Kidney epithelial cell (primary cell): ENCODE measurements at regions not wholly inside any gene's neighbourhood (a gene's known extent, or its start where the extent isn't known, plus 50 kb on each side); places are given as distances from the start of the nearest gene placed in this dataset.

Source experiments
- DNase-seq: peaks from one replicate; pipeline ENCODE4 v3.0.0-alpha.2; 2010; ENCODE audit warnings: low read depth
- H3K27me3 ChIP-seq: 2 replicates; pipeline ENCODE4 v1.6.0; 2011; ENCODE audit warnings: low read length; ENCODE audit not compliant: control insufficient read depth, insufficient read depth
- H3K36me3 ChIP-seq: 2 replicates; pipeline ENCODE4 v1.5.1; 2011; ENCODE audit warnings: low read length; ENCODE audit not compliant: control insufficient read depth, insufficient read depth
- H3K4me3 ChIP-seq: 2 replicates; pipeline ENCODE4 v1.5.1; 2011; ENCODE audit warnings: low read depth, mild to moderate bottlenecking, control low read depth, low read length
- TF ChIP-seq, protein P1 (sequence below): IDR thresholded peaks from 2 replicates; pipeline ENCODE4 v1.5.1; 2011; ENCODE audit warnings: mild to moderate bottlenecking, moderate library complexity, low read length, control low read depth, inconsistent platforms; ENCODE audit not compliant: insufficient read depth, poor library complexity, severe bottlenecking

DNA sequence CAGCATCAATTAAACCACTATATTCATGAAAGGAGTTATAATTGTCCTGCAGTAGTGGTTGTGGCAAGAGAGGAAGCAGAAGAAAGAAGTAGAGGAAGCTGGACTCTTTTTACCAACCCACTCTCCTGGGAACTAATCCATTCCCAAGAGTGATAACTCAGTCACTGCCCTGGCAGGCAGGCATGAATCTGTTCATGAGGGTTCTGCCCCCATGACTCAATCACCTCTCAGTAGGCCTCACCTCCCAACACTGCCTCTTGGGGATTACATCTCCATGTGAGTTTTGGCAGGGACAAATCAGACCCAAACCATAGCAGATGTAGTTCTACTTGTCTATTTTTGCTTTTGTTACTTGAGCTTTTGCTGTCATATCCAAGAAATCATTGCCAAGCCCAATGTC is 232.7 kb upstream of the MAP2 start:
- TF ChIP-seq, protein P1, sequence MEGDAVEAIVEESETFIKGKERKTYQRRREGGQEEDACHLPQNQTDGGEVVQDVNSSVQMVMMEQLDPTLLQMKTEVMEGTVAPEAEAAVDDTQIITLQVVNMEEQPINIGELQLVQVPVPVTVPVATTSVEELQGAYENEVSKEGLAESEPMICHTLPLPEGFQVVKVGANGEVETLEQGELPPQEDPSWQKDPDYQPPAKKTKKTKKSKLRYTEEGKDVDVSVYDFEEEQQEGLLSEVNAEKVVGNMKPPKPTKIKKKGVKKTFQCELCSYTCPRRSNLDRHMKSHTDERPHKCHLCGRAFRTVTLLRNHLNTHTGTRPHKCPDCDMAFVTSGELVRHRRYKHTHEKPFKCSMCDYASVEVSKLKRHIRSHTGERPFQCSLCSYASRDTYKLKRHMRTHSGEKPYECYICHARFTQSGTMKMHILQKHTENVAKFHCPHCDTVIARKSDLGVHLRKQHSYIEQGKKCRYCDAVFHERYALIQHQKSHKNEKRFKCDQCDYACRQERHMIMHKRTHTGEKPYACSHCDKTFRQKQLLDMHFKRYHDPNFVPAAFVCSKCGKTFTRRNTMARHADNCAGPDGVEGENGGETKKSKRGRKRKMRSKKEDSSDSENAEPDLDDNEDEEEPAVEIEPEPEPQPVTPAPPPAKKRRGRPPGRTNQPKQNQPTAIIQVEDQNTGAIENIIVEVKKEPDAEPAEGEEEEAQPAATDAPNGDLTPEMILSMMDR = no peak
- no peaks in the 10 kb centered on the region for H3K36me3 ChIP-seq
- no peaks in the 10 kb centered on the region for H3K27me3 ChIP-seq
- no peak overlapping the region for H3K4me3 ChIP-seq
- DNase-seq = no peak

GRCh38 chr2:209194717-209195116 is 229.1 kb upstream of the MAP2 start:
- no peak for DNase-seq

GRCh38 chr2:209208211-209208610 is 215.6 kb upstream of the MAP2 start:
- Histone ChIP-seq H3K4me3 (peak overlapping the region; percentile 30), H3K27me3 (no peaks in the 10 kb centered on the region), H3K36me3 (no peaks in the 10 kb centered on the region)
- DNase-seq = no peak
- TF ChIP-seq, protein P1 = peak; percentile 67

More at GRCh38 chr2:209194717-209195116, 229.1 kb upstream of the MAP2 start:
- Histone ChIP-seq H3K36me3 (no peaks in the 10 kb centered on the region), H3K27me3 (no peaks in the 10 kb centered on the region), H3K4me3 (no peak overlapping the region)
- TF ChIP-seq, protein P1 = no peak

GRCh38 chr2:209209943-209210342 is 213.9 kb upstream of the MAP2 start:
- TF ChIP-seq, protein P1 = no peak

DNA sequence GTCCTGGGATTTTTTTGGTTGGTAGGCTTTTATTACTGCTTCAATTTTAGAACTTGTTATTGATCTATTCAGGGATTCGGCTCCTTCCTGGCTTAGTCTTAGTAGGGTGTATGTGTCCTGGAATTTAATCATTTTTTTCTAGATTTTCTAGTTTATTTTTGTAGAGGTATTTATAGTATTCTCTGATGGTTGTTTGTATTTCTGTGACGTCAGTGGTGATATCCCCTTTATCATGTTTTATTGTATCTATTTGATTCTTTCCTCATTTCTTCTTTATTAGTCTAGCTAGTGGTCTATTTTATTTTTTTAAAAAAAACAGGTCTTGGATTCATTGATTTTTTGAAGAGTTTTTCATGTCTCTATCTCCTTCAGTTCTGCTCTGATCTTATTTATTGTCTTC is 193.3 kb upstream of the MAP2 start:
- TF ChIP-seq, protein P1 = no peak
- Histone ChIP-seq H3K4me3 (no peak overlapping the region), H3K27me3 (no peaks in the 10 kb centered on the region), H3K36me3 (no peaks in the 10 kb centered on the region)
- no peak for DNase-seq

More at GRCh38 chr2:209209943-209210342, 213.9 kb upstream of the MAP2 start:
- H3K36me3 ChIP-seq = no peaks in the 10 kb centered on the region
- DNase-seq = no peak
- H3K27me3 ChIP-seq = no peaks in the 10 kb centered on the region
- H3K4me3 ChIP-seq = no peak overlapping the region

- TF ChIP-seq, protein P1 = no peak
- Histone ChIP-seq H3K27me3 (no peaks in the 10 kb centered on the region), H3K4me3 (no peak overlapping the region), H3K36me3 (no peaks in the 10 kb centered on the region)
- no peak for DNase-seq
Measured at GRCh38 chr2:209236377-209236776, 187.5 kb upstream of the MAP2 start.
